GM13977 (cell line): ENCODE measurements at regions not wholly inside any gene's neighbourhood (a gene's known extent, or its start where the extent isn't known, plus 50 kb on each side); places are given as distances from the start of the nearest gene placed in this dataset.

Experiments
- DNase-seq: peaks from one replicate; pipeline ENCODE4 v3.0.0; 2012; ENCODE audit warnings: low spot score
- CTCF ChIP-seq: IDR thresholded peaks from 2 replicates; pipeline ENCODE4 v1.5.1; 2012; ENCODE audit warnings: mild to moderate bottlenecking, control low read depth; ENCODE audit not compliant: insufficient read depth; ENCODE audit errors: extremely low read depth, missing control alignments
- in situ Hi-C: fragments of 300-500 bp; cut with MboI; formaldehyde crosslinking; loops from one replicate; pipeline ENCODE4 v1.12.0; 2022; ENCODE audit warnings: low sequenced_read_pairs, low pct_unique_long_range_greater_than_20kb, mixed read lengths, inconsistent platforms; ENCODE audit not compliant: unreplicated experiment

DNA sequence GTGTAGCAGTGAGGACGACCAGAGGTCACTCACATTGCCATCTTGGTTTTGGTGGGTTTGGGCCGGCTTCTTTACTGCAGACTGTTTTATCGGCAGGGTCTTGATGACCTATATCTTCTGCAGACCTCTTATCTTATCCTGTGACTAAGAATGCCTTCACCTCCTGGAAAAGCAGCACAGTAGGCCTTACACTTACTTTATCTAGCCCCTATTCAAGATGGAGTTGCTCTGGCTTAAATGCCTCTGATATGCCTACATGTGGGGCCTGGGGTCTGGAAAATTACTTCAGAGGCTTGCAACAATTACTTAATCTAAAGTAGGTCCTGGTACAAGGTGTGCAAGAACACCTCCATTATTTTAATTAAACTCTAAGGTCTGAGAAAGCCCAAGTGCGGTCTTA is 86.9 kb upstream of the IL12B start:
- in situ Hi-C loops = no loop called here
- no peak for DNase-seq
- TF ChIP-seq CTCF = no peak

- TF ChIP-seq CTCF = no peak
- in situ Hi-C loops = no loop called here
- no peak for DNase-seq
Observed at GRCh38 chr5:159419576-159419975, 89.3 kb upstream of the IL12B start.

- in situ Hi-C loops = no loop called here
- no peak for TF ChIP-seq CTCF
- no peak for DNase-seq
Observed at GRCh38 chr5:159420940-159421339, 90.7 kb upstream of the IL12B start.

DNA sequence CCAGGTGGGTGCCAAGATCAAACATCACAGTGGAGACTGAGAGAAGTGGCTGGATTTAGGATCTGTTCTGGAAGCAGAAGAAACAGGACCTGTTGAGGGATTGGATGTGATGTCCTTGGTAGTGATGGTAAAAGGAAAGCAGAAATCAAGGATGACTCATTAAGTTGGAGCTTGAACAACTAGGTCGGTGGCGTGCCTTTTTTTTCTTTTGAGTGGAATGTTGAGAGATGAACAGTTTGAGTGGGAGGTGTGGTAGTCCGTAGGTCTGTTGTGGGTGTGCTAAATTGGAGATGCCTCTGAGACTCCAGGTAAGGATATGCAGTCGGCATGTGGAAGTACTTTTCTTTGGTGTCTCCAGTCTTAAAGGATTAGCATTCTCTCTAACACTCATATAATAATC is 92.1 kb upstream of the IL12B start:
- in situ Hi-C loops = no loop called here

DNA sequence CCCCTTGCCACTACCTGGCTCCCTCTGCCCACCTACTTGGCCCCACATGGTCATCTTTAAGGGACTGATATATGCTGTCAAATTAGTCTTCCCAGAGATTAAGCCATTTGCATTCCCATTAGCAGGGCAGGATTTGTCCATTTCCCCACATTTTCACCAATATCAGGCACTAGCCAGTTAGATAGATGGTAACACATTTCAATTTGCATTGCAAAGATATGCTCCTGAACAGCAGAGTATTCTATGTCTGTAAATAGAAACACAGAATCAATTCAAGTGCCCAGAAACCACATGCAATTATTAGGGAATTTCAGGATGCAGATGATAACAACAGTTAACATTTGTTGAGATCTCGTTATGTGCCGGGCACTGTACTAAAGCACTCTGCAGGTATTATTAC is 92.6 kb upstream of the IL12B start:
- in situ Hi-C loops = no loop called here
- DNase-seq = no peak
- TF ChIP-seq CTCF = no peak

More for the DNA sequence above, 92.1 kb upstream of the IL12B start:
- no peak for DNase-seq
- TF ChIP-seq CTCF = no peak

- no peak for TF ChIP-seq CTCF
- in situ Hi-C loops = no loop called here
- no peak for DNase-seq
Observed at GRCh38 chr5:159424123-159424522, 93.8 kb upstream of the IL12B start.

DNA sequence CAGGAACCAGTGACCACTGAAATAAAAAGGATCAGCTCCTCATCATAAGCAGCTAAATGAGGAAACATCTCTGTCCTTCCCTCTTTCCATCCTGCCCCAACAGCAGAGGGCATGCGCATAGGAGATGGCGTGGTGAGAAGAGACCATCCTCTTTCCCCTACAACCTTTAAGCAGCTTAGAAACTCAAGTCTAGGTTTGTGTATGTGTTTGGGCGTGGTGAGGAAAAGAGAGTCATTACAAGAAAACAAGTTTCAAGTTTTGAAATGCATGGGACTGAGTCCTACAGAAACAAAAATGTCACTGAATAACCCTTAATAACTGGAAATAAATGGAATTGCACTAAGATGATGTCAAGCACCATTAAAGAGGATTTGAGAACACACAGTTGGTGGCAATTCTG is 96.4 kb upstream of the IL12B start:
- no peak for DNase-seq
- TF ChIP-seq CTCF = no peak
- in situ Hi-C loops = loop anchor here (25.0 kb wide), 1 partner anchor 264 kb away; no protein-coding TSS in a partner anchor
